ENCODE measurements at regions not wholly inside any gene's neighbourhood (a gene's known extent, or its start where the extent isn't known, plus 50 kb on each side); places are given as distances from the start of the nearest gene placed in this dataset.

GRCh38 chr13:91141543-91142061 is 205.9 kb upstream of the MIR17HG start:
- TF ChIP-seq POLR2A (IDR thresholded peaks at IDR 0.05) (no peak), CTCF (IDR thresholded peaks at IDR 0.05) (no peak)
- Histone ChIP-seq H3K4me3 (replicated peaks in 1 of 3) (no peak overlapping the region), H3K36me3 (no peaks in the 10 kb centered on the region), H3K27ac (no peak overlapping the region), H3K27me3 (no peaks in the 10 kb centered on the region), H3K9me3 (no peaks in the 10 kb centered on the region), H3K4me1 (no peaks in the 10 kb centered on the region)
- 62 to 72% methylated on average over 5 of the region's 5 CpGs for WGBS, 2 donors
- intact Hi-C loops (cut with DNase I) = no loop called here
- DNase-seq = no peak

- 36 to 52% methylated on average over 2 of the region's 2 CpGs for WGBS, 2 donors
- H3K9me3 ChIP-seq = no peaks in the 10 kb centered on the region
- DNase-seq = no peak
- intact Hi-C loops (cut with DNase I) = no loop called here
- no peak overlapping the region for H3K4me3 ChIP-seq (replicated peaks in 1 of 3)
- no peaks in the 10 kb centered on the region for H3K4me1 ChIP-seq
- no peaks in the 10 kb centered on the region for H3K27me3 ChIP-seq
- H3K36me3 ChIP-seq = no peaks in the 10 kb centered on the region
- H3K27ac ChIP-seq = no peak overlapping the region
- TF ChIP-seq POLR2A (IDR thresholded peaks at IDR 0.05) (no peak), CTCF (IDR thresholded peaks at IDR 0.05) (no peak)
Observed at GRCh38 chr13:91142572-91142971, 204.9 kb upstream of the MIR17HG start.

GRCh38 chr13:91144054-91144453 is 203.4 kb upstream of the MIR17HG start:
- intact Hi-C loops (cut with DNase I) = no loop called here
- 63 to 76% methylated on average over 2 of the region's 2 CpGs for WGBS, 2 donors
- DNase-seq = no peak
- H3K36me3 ChIP-seq = no peaks in the 10 kb centered on the region
- H3K27ac ChIP-seq = no peak overlapping the region
- H3K9me3 ChIP-seq = no peaks in the 10 kb centered on the region
- no peaks in the 10 kb centered on the region for H3K27me3 ChIP-seq
- no peak overlapping the region for H3K4me3 ChIP-seq (replicated peaks in 1 of 3)
- no peaks in the 10 kb centered on the region for H3K4me1 ChIP-seq
- TF ChIP-seq CTCF (IDR thresholded peaks at IDR 0.05) (no peak), POLR2A (IDR thresholded peaks at IDR 0.05) (no peak)

- WGBS, 2 donors = 83 to 85% methylated on average over 2 of the region's 2 CpGs
- Histone ChIP-seq H3K4me1 (no peaks in the 10 kb centered on the region), H3K36me3 (no peaks in the 10 kb centered on the region), H3K27me3 (no peaks in the 10 kb centered on the region), H3K9me3 (no peaks in the 10 kb centered on the region), H3K27ac (no peak overlapping the region), H3K4me3 (replicated peaks in 1 of 3) (no peak overlapping the region)
- intact Hi-C loops (cut with DNase I) = no loop called here
- DNase-seq = no peak
- TF ChIP-seq POLR2A (IDR thresholded peaks at IDR 0.05) (no peak), CTCF (IDR thresholded peaks at IDR 0.05) (no peak)
Observed at GRCh38 chr13:91144486-91144885, 203.0 kb upstream of the MIR17HG start.

GRCh38 chr13:91145571-91146205 is 201.8 kb upstream of the MIR17HG start:
- 92 to 96% methylated on average over 2 of the region's 2 CpGs for WGBS, 2 donors
- Histone ChIP-seq H3K9me3 (no peaks in the 10 kb centered on the region), H3K4me3 (replicated peaks in 1 of 3) (no peak overlapping the region), H3K27ac (no peak overlapping the region), H3K4me1 (no peaks in the 10 kb centered on the region), H3K27me3 (no peaks in the 10 kb centered on the region), H3K36me3 (no peaks in the 10 kb centered on the region)
- intact Hi-C loops (cut with DNase I) = no loop called here
- DNase-seq = no peak
- TF ChIP-seq POLR2A (IDR thresholded peaks at IDR 0.05) (no peak), CTCF (IDR thresholded peaks at IDR 0.05) (no peak)

Measured in thyroid gland (tissue), 4 donors.